ENCODE measurements at regions not wholly inside any gene's neighbourhood (a gene's known extent, or its start where the extent isn't known, plus 50 kb on each side); places are given as distances from the start of the nearest gene placed in this dataset.
"Not testable (repeated sequence)": the region's sequence is repeated elsewhere in the genome, so short reads cannot be mapped to it uniquely, and the experiment has no call there.

DNA sequence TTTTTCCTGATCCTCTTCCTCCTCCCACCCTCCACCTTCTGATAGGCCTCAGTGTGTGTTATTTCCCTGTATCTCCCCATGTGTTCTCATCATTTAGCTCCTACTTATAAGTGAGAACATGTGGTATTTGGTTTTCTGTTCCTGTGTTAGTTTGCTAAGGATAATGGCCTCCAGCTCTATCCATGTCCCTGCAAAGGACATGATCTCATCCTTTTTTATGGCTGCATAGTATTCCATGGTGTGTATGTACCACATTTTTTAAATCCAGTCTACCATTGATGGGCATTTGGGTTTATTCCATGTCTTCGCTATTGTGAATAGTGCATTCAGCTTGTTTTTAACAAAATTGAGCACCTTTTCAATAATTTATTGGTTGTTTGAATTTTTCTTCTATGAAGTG, 130.8 kb upstream of the ARHGAP20 start:
- TF ChIP-seq, protein P1, sequence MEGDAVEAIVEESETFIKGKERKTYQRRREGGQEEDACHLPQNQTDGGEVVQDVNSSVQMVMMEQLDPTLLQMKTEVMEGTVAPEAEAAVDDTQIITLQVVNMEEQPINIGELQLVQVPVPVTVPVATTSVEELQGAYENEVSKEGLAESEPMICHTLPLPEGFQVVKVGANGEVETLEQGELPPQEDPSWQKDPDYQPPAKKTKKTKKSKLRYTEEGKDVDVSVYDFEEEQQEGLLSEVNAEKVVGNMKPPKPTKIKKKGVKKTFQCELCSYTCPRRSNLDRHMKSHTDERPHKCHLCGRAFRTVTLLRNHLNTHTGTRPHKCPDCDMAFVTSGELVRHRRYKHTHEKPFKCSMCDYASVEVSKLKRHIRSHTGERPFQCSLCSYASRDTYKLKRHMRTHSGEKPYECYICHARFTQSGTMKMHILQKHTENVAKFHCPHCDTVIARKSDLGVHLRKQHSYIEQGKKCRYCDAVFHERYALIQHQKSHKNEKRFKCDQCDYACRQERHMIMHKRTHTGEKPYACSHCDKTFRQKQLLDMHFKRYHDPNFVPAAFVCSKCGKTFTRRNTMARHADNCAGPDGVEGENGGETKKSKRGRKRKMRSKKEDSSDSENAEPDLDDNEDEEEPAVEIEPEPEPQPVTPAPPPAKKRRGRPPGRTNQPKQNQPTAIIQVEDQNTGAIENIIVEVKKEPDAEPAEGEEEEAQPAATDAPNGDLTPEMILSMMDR (IDR thresholded peaks at IDR 0.05): not testable (repeated sequence)
- not testable (repeated sequence) for TF ChIP-seq POLR2A (IDR thresholded peaks at IDR 0.05)

Measured in testis (tissue), 2 donors.